ENCODE measurements at regions not wholly inside any gene's neighbourhood (a gene's known extent, or its start where the extent isn't known, plus 50 kb on each side); places are given as distances from the start of the nearest gene placed in this dataset.

GRCh38 chr5:116651653-116652052, 77.0 kb upstream of the SEMA6A start:
- ATAC-seq: 0 out of 2 replicates have a peak, but pooled peaks have one; percentile 14
- Mint-ChIP-seq H3K4me1 (peaks cover 66% of the 10 kb centered on the region), H3K36me3 (no peaks in the 10 kb centered on the region), H3K27ac (peak overlapping the region; percentile 88), H3K27me3 (ENCODE audit: low read depth) (no peaks in the 10 kb centered on the region), H3K4me3 (0 out of 2 replicates have a peak overlapping the region, but pooled peaks have one; percentile 50), H3K9me3 (no peaks in the 10 kb centered on the region)
- no peak for TF ChIP-seq TP53 (CRISPR knock-in tag; IDR thresholded peaks at IDR 0.05)
- no peak for TF ChIP-seq ZNF138 (CRISPR knock-in tag; conservative IDR thresholded peaks at IDR 0.05)
- no peak for TF ChIP-seq ATF1 (CRISPR knock-in tag; IDR thresholded peaks at IDR 0.05)
- TF ChIP-seq E2F1 (CRISPR knock-in tag; IDR thresholded peaks at IDR 0.05): no peak
- no peak for TF ChIP-seq ERG (CRISPR knock-in tag; IDR thresholded peaks at IDR 0.05)
- no peak for TF ChIP-seq PRDM15 (CRISPR knock-in tag; IDR thresholded peaks at IDR 0.05)
- TF ChIP-seq RELA (CRISPR knock-in tag; IDR thresholded peaks at IDR 0.05; ENCODE audit: borderline replicate concordance): no peak
- TF ChIP-seq ATF3 (CRISPR knock-in tag; conservative IDR thresholded peaks at IDR 0.05): no peak
- no peak for TF ChIP-seq ZMAT4 (CRISPR knock-in tag; IDR thresholded peaks at IDR 0.05)
- no peak for TF ChIP-seq FOXK1 (CRISPR knock-in tag; IDR thresholded peaks at IDR 0.05)
- no peak for TF ChIP-seq ZNF317 (CRISPR knock-in tag; IDR thresholded peaks at IDR 0.05; ENCODE audit: borderline replicate concordance, low read depth)
- no peak for TF ChIP-seq ZNF671 (CRISPR knock-in tag; IDR thresholded peaks at IDR 0.05)
- TF ChIP-seq ZNF281 (CRISPR knock-in tag; IDR thresholded peaks at IDR 0.05): no peak
- TF ChIP-seq ZBTB43 (CRISPR knock-in tag; IDR thresholded peaks at IDR 0.05): no peak
- TF ChIP-seq MLX (CRISPR knock-in tag; IDR thresholded peaks at IDR 0.05): no peak
- TF ChIP-seq NFYB (CRISPR knock-in tag; conservative IDR thresholded peaks at IDR 0.05; ENCODE audit: low read depth): no peak
- TF ChIP-seq NFE2L1 (CRISPR knock-in tag; IDR thresholded peaks at IDR 0.05): no peak
- no peak for TF ChIP-seq JUN (CRISPR knock-in tag; IDR thresholded peaks at IDR 0.05)
- ChIA-PET CTCF (interaction anchor here (0.6 kb wide), 1 partner anchor 1069 kb away, joined by 6 read pairs; no protein-coding TSS in a partner anchor), POLR2A (interaction anchor here (0.6 to 1.5 kb wide), 4 partner anchors 108 to 211 kb away, joined by 3 to 8 read pairs (median 4); no protein-coding TSS in a partner anchor)
- no peak for DNase-seq (ENCODE audit: low spot score)
